NCI-H2081 treated with DMSO at 0.1 percent for 48 hours (cell line): ENCODE measurements at regions not wholly inside any gene's neighbourhood (a gene's known extent, or its start where the extent isn't known, plus 50 kb on each side); places are given as distances from the start of the nearest gene placed in this dataset.
"Not testable (repeated sequence)": the region's sequence is repeated elsewhere in the genome, so short reads cannot be mapped to it uniquely, and the experiment has no call there.

Source experiments
- DNase-seq: peaks from one replicate; lab custom pipeline; 2025; lab: John Stamatoyannopoulos, UW

DNA sequence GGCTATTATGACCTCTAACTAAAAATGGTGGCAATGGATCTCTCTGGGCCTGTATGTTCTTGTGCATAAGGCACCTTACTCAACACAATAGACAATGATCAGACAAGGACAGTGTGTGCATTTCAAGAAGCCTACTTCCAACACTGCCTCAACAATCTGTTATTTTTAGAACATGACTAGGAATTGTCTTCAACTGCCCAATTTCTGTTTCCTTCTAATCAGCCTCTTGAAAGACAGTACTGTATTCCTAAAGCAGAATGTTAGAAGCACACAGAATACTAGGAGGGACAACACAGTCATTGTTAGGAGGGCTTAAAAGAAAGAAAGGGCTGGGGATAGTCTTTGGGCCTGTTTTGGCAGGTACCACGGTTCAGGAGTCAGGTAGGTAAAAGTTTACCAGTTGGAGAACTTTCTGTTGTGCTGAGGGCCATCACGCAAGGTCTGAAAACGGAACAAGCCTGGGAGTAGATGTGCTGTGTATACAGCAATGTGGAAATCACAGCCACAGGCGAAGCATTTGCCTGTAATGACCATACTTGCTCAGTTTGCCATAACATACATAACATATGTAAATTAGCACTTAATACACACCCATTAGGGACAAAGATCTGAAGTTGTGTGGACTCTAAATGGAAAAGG lies 100.8 kb upstream of the ATXN3L start:
- DNase-seq, result no peak

- DNase-seq, result no peak
These were observed 100.1 kb upstream of the ATXN3L start for GRCh38 chrX:13419918-13420317.

DNA sequence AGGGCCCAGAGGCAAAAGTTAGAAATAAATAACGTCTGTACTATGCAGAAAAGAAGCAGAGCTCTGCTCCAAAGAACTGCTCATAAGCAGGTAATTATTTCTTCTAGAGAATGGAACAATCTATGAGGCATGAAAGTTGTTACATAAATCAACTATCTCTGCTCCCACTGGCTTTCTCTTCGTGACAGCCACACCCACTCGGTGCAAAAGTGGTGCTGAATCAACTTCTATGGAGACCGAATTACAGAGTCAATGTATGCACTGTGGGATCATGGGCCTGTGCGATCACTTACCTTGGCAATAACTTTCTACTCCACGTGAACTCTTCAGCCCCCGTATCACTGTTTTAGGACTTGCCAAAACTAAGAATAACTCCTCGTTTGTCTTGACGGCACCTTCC lies 99.4 kb upstream of the ATXN3L start:
- no peak for DNase-seq

DNA sequence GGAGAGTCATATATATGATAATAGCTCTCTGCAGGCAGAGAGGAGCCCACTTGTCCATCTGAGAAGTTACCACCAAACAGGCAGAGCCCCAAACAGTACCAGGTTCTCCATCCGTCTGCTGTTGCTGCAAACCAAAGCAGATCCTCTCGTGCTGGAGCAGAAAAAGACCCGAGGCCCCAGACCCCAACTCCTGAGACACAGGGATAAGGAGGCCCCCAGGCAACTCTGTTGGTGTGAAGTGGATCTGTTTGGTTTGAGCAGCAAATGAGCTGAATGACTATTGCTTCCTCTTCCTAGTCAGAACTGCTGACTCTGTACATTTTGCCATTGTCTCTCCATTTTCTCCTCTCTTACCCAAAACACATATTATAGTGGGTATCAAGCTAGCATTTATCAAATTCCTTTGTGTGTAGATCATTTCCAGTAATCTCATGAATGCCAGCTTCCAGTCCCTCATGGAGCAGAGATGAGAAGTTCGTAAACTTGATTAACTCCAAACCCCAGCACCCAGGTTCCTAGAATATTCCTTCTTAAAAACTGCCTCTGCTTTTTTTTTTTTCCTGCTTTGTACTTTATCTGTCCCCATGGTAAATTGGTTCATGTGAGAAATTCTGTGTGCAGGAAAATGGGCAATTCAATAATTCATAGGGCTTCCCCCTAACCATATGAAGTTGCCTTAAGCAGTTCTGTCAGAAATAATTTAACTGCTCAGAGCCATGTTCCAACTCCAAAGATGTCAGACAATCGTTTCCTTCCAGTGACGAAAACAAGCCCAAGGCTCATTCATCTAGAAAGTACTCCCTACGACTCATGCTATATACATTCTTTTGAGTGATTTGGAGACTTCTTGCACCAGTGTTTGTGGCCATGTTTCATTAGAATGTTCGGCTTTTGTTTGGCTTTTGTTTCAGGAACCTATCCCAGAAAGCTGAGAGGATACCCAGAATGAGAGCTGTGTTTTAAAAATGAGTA lies 98.6 kb upstream of the ATXN3L start:
- DNase-seq, result no peak

GRCh38 chrX:13415509-13415908 lies 95.7 kb upstream of the ATXN3L start:
- DNase-seq, result no peak

DNA sequence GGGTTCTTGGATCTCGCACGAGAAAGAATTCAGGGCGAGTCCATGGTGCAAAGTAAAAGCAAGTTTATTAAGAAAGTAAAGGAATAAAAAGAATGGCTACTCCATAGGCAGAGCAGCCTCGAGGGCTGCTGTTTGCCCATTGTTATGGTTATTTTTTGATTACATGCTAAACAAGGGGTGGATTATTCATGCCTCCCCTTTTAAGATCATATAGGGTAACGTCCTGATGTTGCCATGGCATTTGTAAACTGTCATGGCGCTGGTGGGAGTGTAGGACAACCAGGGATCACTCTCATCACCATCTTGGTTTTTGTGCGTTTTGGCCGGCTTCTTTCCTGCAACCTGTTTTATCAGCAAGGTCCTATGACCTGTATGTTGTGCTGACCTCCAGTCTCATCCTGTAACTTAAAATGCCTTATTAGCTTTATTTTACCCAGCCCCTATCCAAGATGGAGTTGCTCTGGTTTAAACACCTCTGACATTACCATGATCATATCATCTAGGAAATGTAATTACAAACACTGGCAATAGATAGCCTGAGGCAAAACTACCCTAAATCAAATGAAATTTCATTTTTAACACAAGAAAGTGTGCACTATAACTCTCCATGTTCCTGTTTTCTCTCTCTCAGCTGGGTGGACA lies 94.3 kb upstream of the ATXN3L start:
- no peak for DNase-seq

DNA sequence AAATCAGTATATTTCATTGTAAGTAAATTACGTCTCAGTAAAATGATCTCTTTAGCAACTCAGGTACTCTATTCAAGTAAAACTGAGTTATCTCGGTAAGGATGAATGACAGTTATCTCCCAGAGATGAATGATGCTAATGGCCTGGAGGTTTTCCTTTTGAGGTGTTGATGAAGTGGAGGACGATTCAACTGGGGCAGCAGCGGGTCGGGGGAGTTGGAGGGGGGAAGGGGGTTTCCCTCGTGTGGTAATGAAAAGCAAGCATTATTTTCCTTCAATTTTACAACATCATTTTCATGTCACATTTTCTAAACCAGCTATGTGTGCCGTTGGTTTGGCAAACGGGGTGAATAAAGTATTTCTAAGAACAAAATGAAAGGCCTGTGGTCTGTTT lies 92.4 kb upstream of the ATXN3L start:
- no peak for DNase-seq

GRCh38 chrX:13411496-13412207 lies 91.8 kb upstream of the ATXN3L start:
- DNase-seq, result no peak

GRCh38 chrX:13408599-13408998 lies 88.7 kb upstream of the ATXN3L start:
- DNase-seq, result not testable (repeated sequence)

DNA sequence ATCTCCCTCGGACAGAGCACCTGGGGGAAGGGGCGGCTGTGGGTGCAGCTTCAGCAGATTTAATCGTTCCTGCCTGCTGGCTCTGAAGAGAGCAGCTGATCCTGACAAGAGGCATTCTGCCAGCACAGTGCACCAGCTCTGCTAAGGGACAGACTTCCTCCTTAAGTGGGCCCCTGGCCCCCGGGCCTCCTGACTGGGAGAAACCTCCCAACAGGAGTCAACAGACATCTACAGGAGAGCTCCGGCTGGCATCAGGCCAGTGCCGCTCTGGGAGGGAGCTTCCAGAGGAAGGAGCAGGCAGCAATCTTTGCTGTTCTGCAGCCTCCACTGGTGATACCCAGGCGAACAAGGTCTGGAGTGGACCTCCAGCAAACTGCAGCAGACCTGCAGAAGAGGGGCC lies 84.9 kb upstream of the ATXN3L start:
- DNase-seq, result not testable (repeated sequence)

DNA sequence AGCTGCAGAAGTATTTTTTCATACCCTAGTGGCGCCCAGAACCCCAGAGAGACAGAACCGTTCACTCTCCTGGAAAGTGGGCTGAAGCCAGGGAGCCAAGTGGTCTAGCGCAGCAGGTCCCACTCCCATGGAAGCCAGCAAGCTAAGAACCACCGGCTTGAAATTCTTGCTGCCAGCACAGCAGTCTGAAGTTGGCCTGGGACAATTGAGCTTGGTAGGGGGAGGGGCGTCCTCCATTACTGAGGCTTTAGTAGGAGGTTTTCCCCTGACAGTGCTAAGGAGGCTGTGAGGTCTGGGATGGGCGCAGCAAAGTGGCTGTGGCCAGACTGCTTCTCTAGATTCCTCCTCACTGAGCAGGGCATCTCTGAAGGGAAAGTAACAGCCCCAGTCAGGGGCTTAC lies 84.5 kb upstream of the ATXN3L start:
- DNase-seq, result no peak

DNA sequence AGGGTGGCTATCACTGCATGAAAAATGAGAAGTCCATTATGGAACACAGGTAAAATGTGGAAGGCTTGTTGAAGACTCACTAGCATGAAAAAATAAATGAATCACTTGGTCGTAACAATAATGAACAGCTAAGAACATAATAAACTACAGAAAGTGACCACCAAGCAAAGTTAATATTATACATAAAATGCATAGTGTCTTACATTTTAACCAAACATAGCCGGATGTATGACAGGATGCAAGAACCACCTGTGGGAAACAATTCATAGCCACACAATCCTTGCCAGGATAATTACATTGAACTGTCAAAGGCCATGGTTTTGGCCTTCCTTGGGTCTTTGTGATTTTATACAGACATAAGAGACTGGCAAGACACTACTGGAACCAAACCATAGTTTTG lies 81.9 kb upstream of the ATXN3L start:
- no peak for DNase-seq

GRCh38 chrX:13398839-13399238 lies 79.0 kb upstream of the ATXN3L start:
- DNase-seq, result no peak

GRCh38 chrX:13397878-13398818 lies 78.3 kb upstream of the ATXN3L start:
- no peak for DNase-seq

DNA sequence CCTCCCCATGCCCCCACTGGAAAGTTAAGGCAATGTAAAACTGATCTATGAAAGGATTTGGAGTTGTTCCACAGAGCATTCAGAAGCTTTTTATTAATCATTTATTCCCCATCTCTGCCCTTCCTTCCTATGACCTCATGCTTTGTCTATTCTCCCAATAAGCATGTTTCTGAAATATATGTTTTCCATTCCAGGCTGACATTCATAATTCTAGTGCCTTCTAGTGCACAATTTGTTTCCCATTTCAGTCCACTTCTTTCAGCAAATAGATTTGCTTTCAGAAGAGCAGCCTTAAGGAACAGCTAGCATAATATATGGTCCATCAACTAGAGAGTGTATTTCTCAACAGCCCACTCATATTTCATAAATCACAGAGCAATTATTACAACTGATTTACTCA lies 77.1 kb upstream of the ATXN3L start:
- DNase-seq, result no peak

GRCh38 chrX:13389501-13389900 lies 69.6 kb upstream of the ATXN3L start:
- DNase-seq, result no peak

DNA sequence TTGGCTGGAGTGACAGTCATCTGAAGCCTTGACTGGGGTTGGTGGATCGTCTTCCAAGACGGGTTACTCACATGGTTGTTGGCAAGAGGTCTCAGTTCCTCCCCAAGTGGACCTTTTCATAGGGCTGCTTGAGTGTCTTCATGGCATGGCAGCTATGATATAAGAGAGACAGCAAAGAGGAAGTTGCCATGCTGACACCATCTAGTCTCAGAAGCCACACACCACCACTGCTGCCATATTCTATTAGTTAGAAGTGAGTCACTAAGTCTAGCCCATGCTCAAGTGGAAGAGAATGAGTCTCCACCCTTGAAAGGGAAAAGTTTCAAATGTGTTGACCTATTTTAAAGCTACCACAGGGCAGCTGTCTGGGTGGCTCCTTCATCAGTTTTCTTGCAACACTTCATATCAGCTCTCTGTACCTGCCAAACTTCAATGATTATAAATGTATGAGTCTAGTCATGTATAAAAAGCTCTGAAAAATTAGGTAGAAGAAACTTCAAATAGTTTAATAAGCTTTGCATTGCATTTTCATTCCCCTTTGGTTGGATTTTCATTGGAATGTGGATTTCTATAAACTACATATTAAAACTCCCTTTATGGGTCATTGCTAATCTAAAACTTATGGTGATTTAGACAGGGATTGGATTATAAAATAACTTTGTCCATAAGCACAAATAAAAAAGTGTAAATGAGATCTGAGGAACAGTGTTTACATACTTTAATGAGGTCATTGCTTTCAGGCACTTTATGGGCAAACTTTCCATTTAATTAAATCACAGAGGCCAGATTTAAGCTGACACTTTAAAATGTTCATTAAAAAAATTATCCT lies 68.0 kb upstream of the ATXN3L start:
- DNase-seq, result no peak

DNA sequence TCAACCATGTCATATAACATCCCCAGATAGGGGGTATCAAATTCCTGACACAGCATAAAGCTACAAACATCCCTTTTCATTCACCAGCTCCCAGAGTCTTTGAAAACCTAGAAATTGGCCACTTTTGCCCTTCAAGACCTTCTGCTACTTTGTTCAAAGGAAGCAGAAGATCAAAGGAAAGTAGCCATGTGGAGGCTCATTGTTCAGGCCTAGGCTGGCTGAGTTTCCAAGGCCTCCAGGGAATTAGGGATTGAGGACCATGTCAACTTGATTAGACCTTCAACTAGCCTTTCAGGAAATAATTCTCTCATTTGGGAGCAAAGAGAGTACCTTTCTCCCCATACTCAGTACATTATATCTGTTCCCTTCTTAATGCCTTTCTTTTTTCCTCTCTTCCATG lies 66.8 kb upstream of the ATXN3L start:
- no peak for DNase-seq

DNA sequence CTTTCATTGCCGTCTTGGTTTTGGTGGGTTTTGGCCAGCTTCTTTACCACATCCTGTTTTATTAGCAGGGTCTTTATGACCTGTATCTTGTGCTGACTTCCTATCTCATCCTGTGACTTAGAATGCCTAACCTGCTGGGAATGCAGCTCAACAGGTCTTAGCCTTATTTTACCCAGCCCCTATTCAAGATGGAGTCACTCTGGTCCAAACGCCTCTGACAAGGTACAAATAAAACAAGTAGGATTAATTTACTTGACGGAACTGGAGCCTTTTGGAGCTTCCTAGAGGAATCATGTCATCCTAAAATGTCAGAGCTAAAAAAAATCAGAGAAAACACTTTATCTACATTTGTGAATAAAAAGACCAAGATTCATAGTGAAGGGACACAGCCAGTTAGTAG lies 66.2 kb upstream of the ATXN3L start:
- DNase-seq, result no peak

DNA sequence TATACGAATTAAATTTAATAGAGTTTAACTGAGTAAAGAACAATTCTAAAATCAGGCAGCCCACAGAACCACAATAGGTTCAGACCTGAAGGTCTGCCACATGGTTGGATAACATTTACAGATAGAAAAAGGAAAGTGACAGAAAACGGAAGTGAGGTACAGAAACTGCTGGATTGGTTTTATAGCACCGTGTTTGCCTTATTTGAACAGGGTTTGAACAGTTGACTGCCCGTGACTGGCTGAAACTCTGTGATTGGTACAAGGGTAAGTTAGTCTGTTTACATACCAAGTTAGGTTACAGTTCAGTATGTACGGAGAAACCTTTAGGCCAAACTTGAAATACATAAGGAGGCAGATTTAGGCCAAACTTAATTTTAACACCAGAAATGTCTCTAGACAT lies 64.1 kb upstream of the ATXN3L start:
- DNase-seq, result no peak
